ENCODE measurements at regions not wholly inside any gene's neighbourhood (a gene's known extent, or its start where the extent isn't known, plus 50 kb on each side); places are given as distances from the start of the nearest gene placed in this dataset.

DNA sequence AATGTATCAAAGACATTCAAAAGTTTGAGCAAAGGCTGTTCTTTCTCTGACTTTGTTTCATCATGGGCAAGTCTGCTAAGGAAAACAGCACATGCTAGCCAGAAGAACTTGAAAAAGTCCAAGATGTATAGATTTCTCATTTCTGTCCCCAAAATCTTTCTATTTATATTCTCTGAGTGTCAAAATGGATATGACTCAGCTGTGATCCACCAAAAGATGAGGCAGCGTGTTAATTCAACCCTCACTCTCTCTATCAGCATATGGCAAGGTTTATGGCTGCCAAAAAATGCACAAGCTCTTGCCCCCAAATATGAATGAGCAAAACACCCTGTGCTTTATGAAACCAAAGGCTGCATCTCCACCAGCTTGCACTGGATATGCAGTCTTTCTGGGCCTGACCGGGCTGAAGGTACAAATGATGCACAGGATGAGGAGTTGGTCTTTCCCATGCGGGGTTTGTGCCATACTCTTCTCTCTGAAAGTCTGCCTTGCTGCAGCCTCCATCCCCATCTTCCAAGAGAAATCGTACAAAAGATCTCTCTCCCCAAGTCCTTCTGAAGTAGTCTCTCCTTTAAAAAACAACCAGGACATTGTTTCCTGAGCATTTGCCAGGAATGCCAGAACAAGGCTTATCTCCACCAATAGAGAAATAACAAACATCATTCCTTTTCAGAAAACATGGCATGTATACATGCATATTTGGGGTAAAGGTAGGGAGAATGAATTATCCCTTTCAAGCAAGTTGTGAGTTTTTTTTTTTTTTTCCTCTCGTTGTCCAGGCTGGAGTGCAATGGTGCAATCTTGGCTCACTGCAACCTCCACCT, 203.4 kb downstream of the TMX1 start:
- no peak for TF ChIP-seq MXI1 (conservative IDR thresholded peaks at IDR 0.05; ENCODE audit: poor library complexity, severe bottlenecking)
- TF ChIP-seq, protein P1, sequence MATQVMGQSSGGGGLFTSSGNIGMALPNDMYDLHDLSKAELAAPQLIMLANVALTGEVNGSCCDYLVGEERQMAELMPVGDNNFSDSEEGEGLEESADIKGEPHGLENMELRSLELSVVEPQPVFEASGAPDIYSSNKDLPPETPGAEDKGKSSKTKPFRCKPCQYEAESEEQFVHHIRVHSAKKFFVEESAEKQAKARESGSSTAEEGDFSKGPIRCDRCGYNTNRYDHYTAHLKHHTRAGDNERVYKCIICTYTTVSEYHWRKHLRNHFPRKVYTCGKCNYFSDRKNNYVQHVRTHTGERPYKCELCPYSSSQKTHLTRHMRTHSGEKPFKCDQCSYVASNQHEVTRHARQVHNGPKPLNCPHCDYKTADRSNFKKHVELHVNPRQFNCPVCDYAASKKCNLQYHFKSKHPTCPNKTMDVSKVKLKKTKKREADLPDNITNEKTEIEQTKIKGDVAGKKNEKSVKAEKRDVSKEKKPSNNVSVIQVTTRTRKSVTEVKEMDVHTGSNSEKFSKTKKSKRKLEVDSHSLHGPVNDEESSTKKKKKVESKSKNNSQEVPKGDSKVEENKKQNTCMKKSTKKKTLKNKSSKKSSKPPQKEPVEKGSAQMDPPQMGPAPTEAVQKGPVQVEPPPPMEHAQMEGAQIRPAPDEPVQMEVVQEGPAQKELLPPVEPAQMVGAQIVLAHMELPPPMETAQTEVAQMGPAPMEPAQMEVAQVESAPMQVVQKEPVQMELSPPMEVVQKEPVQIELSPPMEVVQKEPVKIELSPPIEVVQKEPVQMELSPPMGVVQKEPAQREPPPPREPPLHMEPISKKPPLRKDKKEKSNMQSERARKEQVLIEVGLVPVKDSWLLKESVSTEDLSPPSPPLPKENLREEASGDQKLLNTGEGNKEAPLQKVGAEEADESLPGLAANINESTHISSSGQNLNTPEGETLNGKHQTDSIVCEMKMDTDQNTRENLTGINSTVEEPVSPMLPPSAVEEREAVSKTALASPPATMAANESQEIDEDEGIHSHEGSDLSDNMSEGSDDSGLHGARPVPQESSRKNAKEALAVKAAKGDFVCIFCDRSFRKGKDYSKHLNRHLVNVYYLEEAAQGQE (IDR thresholded peaks at IDR 0.05; ENCODE audit: borderline replicate concordance), result no peak
